ENCODE measurements at regions not wholly inside any gene's neighbourhood (a gene's known extent, or its start where the extent isn't known, plus 50 kb on each side); places are given as distances from the start of the nearest gene placed in this dataset.
"Not testable (repeated sequence)": the region's sequence is repeated elsewhere in the genome, so short reads cannot be mapped to it uniquely, and the experiment has no call there.

- DNase-seq: no peak
Measured at GRCh38 chr4:23153076-23153475, 460.3 kb downstream of the GBA3 start.

GRCh38 chr4:23149815-23150214, 457.1 kb downstream of the GBA3 start:
- no peak for DNase-seq

- no peak for DNase-seq
Measured at GRCh38 chr4:23144707-23145106, 452.0 kb downstream of the GBA3 start.

GRCh38 chr4:23135792-23136645, 443.3 kb downstream of the GBA3 start:
- no peak for DNase-seq

GRCh38 chr4:23134331-23134730, 441.6 kb downstream of the GBA3 start:
- DNase-seq: no peak

- DNase-seq: no peak
Measured at GRCh38 chr4:23130845-23131244, 438.1 kb downstream of the GBA3 start.

GRCh38 chr4:23125118-23125517, 432.4 kb downstream of the GBA3 start:
- DNase-seq: no peak

GRCh38 chr4:23122666-23123400, 430.1 kb downstream of the GBA3 start:
- no peak for DNase-seq

- DNase-seq: no peak
Measured at GRCh38 chr4:23120374-23120773, 427.6 kb downstream of the GBA3 start.

- no peak for DNase-seq
Measured at GRCh38 chr4:23117826-23118225, 425.1 kb downstream of the GBA3 start.

GRCh38 chr4:23114538-23114937, 421.8 kb downstream of the GBA3 start:
- no peak for DNase-seq

GRCh38 chr4:23113104-23113503, 420.4 kb downstream of the GBA3 start:
- no peak for DNase-seq

- no peak for DNase-seq
Measured at GRCh38 chr4:23106516-23106915, 413.8 kb downstream of the GBA3 start.

GRCh38 chr4:23105759-23106370, 413.1 kb downstream of the GBA3 start:
- no peak for DNase-seq

- DNase-seq: no peak
Measured at GRCh38 chr4:23097251-23097650, 404.5 kb downstream of the GBA3 start.

GRCh38 chr4:23091711-23092110, 399.0 kb downstream of the GBA3 start:
- no peak for DNase-seq

- DNase-seq: no peak
Measured at GRCh38 chr4:23085249-23085568, 392.5 kb downstream of the GBA3 start.

- DNase-seq: no peak
Measured at GRCh38 chr4:23084559-23085248, 392.0 kb downstream of the GBA3 start.

- DNase-seq: no peak
Measured at GRCh38 chr4:23083391-23083790, 390.7 kb downstream of the GBA3 start.

GRCh38 chr4:23080171-23080570, 387.4 kb downstream of the GBA3 start:
- not testable (repeated sequence) for DNase-seq

- DNase-seq: no peak
Measured at GRCh38 chr4:23070848-23071570, 378.3 kb downstream of the GBA3 start.

- no peak for DNase-seq
Measured at GRCh38 chr4:23068756-23069155, 376.0 kb downstream of the GBA3 start.

- DNase-seq: no peak
Measured at GRCh38 chr4:23068287-23068686, 375.6 kb downstream of the GBA3 start.

Data from NCI-H510A (cell line).